Endodermal cell (in vitro differentiated cells): ENCODE measurements at regions not wholly inside any gene's neighbourhood (a gene's known extent, or its start where the extent isn't known, plus 50 kb on each side); places are given as distances from the start of the nearest gene placed in this dataset.
A peak's percentile ranks its signal among the peaks of the same experiment; 100 is the strongest.

Experiments used
- DNase-seq: peaks from one replicate; pipeline ENCODE4 v3.0.0-alpha.2; 2017
- H3K27ac ChIP-seq: 2 replicates; pipeline ENCODE4 v1.5.1; 2013; ENCODE audit warnings: mild to moderate bottlenecking, low read depth, low read length, moderate library complexity
- H3K27me3 ChIP-seq: 2 replicates; pipeline ENCODE4 v1.6.1; 2013; ENCODE audit warnings: mild to moderate bottlenecking, low read length, moderate library complexity; ENCODE audit not compliant: insufficient read depth, control insufficient read depth, poor library complexity, severe bottlenecking
- H3K36me3 ChIP-seq: 2 replicates; pipeline ENCODE4 v1.7.0; 2013; ENCODE audit warnings: mild to moderate bottlenecking, low read length, moderate library complexity; ENCODE audit not compliant: control insufficient read depth, insufficient read depth
- H3K4me1 ChIP-seq: one replicate; pipeline ENCODE4 v1.7.0; 2013; ENCODE audit warnings: low read length; ENCODE audit not compliant: control insufficient read depth, insufficient read depth
- H3K4me3 ChIP-seq: 2 replicates; pipeline ENCODE4 v1.5.1; 2013; ENCODE audit warnings: mild to moderate bottlenecking, low read length, moderate library complexity
- H3K9ac ChIP-seq: 2 replicates; pipeline ENCODE4 v1.6.1; 2013; ENCODE audit warnings: mild to moderate bottlenecking, low read length, moderate library complexity; ENCODE audit not compliant: poor library complexity, severe bottlenecking; ENCODE audit errors: extremely low read depth
- H3K9me3 ChIP-seq: 2 replicates; pipeline ENCODE4 v1.6.1; 2013; ENCODE audit warnings: mild to moderate bottlenecking, low read length, moderate library complexity; ENCODE audit not compliant: control insufficient read depth
- H3K27ac Mint-ChIP-seq: 2 replicates; pipeline ENCODE4 v1.8.0; 2020; ENCODE audit warnings: mixed read lengths
- H3K27me3 Mint-ChIP-seq: 2 replicates; pipeline ENCODE4 v1.8.0; 2021; ENCODE audit warnings: mild to moderate bottlenecking, mixed read lengths; ENCODE audit not compliant: insufficient read depth
- H3K36me3 Mint-ChIP-seq: 2 replicates; pipeline ENCODE4 v1.8.0; 2020; ENCODE audit warnings: low read depth, mixed read lengths
- H3K4me1 Mint-ChIP-seq: 2 replicates; pipeline ENCODE4 v1.8.0; 2020; ENCODE audit warnings: mixed read lengths
- H3K4me3 Mint-ChIP-seq: 2 replicates; pipeline ENCODE4 v1.8.0; 2020; ENCODE audit warnings: mild to moderate bottlenecking, moderate library complexity, mixed read lengths
- H3K9me3 Mint-ChIP-seq: 2 replicates; pipeline ENCODE4 v1.8.0; 2020; ENCODE audit warnings: mild to moderate bottlenecking, mixed read lengths
- WGBS, 2 experiments: methylation state at CpG; one replicate each; pipeline versions ENCODE4 v1.1.5 to v1.1.7; 2013; ENCODE audit warnings: missing lambda C conversion rate in 2 of 2, mixed read lengths in 1 of 2; ENCODE audit not compliant: insufficient coverage in 1 of 2, insufficient read length in 1 of 2; 5-methylcytosine and 5-hydroxymethylcytosine counted together
- TF ChIP-seq, protein P1 (sequence below): fragments of 200-600 bp; sonication (generic); conservative IDR thresholded peaks from 2 replicates; pipeline ENCODE4 v1.5.0; 2021; ENCODE audit warnings: antibody characterized with exemption, mild to moderate bottlenecking

DNA sequence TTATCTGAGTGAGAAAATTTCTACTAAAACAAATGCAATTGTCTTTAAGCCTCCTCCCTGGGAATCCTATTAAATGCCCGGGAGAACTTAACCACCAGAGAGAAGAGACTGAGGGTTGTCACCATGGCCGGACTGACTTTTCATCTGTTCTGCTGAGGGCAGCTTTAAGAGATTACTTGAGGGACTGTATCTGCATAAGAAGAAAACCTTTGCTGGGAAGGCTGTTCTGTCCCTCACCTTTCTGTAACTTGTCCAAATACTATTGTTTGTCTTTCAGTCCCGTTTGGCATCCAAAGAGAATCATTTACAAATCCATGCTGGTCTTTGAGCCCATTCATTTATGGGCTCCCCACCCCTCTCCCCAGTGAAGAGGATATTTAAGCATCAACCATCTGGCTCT is 306.3 kb upstream of the FLRT2 start:
- Mint-ChIP-seq H3K4me1 (peaks cover 21% of the 10 kb centered on the region), H3K9me3 (peaks cover 4% of the 10 kb centered on the region), H3K4me3 (no peak overlapping the region), H3K27ac (no peak overlapping the region), H3K36me3 (no peaks in the 10 kb centered on the region), H3K27me3 (no peaks in the 10 kb centered on the region)
- Histone ChIP-seq H3K4me1 (no peaks in the 10 kb centered on the region), H3K36me3 (no peaks in the 10 kb centered on the region), H3K27ac (no peak overlapping the region), H3K27me3 (no peaks in the 10 kb centered on the region), H3K9me3 (peaks cover 11% of the 10 kb centered on the region), H3K4me3 (no peak overlapping the region), H3K9ac (no peak overlapping the region)
- WGBS, 2 experiments = 6 to 20% methylated on average over 2 to 3 of the region's 3 CpGs
- peak; percentile 44 for DNase-seq
- TF ChIP-seq, protein P1, sequence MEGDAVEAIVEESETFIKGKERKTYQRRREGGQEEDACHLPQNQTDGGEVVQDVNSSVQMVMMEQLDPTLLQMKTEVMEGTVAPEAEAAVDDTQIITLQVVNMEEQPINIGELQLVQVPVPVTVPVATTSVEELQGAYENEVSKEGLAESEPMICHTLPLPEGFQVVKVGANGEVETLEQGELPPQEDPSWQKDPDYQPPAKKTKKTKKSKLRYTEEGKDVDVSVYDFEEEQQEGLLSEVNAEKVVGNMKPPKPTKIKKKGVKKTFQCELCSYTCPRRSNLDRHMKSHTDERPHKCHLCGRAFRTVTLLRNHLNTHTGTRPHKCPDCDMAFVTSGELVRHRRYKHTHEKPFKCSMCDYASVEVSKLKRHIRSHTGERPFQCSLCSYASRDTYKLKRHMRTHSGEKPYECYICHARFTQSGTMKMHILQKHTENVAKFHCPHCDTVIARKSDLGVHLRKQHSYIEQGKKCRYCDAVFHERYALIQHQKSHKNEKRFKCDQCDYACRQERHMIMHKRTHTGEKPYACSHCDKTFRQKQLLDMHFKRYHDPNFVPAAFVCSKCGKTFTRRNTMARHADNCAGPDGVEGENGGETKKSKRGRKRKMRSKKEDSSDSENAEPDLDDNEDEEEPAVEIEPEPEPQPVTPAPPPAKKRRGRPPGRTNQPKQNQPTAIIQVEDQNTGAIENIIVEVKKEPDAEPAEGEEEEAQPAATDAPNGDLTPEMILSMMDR = no peak

DNA sequence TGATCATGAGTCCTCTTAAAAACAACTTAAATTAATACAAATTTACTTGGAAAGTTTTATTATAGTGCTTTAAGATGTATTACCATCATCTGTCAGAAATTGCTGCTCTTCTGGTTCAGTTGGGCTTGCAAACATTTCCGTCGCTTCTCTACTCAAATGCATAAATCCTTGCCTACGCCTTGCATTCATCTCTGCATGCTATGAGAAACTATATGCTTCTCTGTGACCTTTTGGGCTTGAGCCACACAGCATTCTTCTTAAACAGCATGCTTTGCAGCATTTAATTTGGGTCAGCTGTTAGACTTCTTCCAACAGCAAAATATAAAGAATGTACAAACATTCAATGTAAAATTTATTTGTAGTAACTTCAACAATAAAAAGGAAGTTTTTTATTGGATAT is 305.7 kb upstream of the FLRT2 start:
- Histone ChIP-seq H3K27me3 (no peaks in the 10 kb centered on the region), H3K27ac (no peak overlapping the region), H3K9ac (no peak overlapping the region), H3K9me3 (peaks cover 5% of the 10 kb centered on the region), H3K36me3 (no peaks in the 10 kb centered on the region), H3K4me1 (no peaks in the 10 kb centered on the region), H3K4me3 (no peak overlapping the region)
- DNase-seq = no peak
- H3K9me3 Mint-ChIP-seq = no peaks in the 10 kb centered on the region
- H3K4me1 Mint-ChIP-seq = peaks cover 21% of the 10 kb centered on the region
- no peak overlapping the region for H3K4me3 Mint-ChIP-seq
- H3K27ac Mint-ChIP-seq = no peak overlapping the region
- WGBS, 2 experiments = 75 to 77% methylated on average over 3 of the region's 3 CpGs
- TF ChIP-seq, protein P1 = no peak
- H3K27me3 Mint-ChIP-seq = no peaks in the 10 kb centered on the region
- H3K36me3 Mint-ChIP-seq = no peaks in the 10 kb centered on the region

DNA sequence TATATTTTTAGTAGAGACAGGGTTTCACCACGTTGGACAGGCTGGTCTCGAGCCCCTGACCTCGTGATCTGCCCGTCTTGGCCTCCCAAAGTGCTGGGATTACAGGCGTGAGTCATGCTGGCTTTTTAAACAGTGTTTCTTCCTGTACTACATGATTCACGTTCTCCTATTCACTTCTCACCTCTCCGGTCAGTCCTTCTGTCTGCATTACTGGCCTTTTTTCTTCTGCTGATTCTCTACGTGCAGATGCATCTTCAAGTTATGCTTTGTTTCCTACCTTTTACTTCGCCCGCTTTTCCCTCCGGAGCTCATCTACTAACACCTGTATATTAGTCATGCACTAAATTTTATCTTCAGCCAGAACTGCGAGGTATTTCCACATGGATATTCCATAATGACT is 296.2 kb upstream of the FLRT2 start:
- TF ChIP-seq, protein P1 = no peak
- Mint-ChIP-seq H3K27me3 (no peaks in the 10 kb centered on the region), H3K36me3 (no peaks in the 10 kb centered on the region), H3K9me3 (peaks cover 6% of the 10 kb centered on the region), H3K4me1 (peaks cover 11% of the 10 kb centered on the region), H3K4me3 (no peak overlapping the region), H3K27ac (no peak overlapping the region)
- DNase-seq = no peak
- H3K9ac ChIP-seq = no peak overlapping the region
- peaks cover 8% of the 10 kb centered on the region for H3K9me3 ChIP-seq
- no peak overlapping the region for H3K4me3 ChIP-seq
- no peak overlapping the region for H3K27ac ChIP-seq
- H3K27me3 ChIP-seq = no peaks in the 10 kb centered on the region
- H3K36me3 ChIP-seq = no peaks in the 10 kb centered on the region
- H3K4me1 ChIP-seq = no peaks in the 10 kb centered on the region
- 90 to 92% methylated on average over 12 of the region's 12 CpGs for WGBS, 2 experiments
